ENCODE measurements at regions not wholly inside any gene's neighbourhood (a gene's known extent, or its start where the extent isn't known, plus 50 kb on each side); places are given as distances from the start of the nearest gene placed in this dataset.

GRCh38 chr10:111161109-111161874 lies 84.5 kb downstream of the ADRA2A start:
- peak overlapping the region in 1 of 6 donors; percentile 2 for H3K27ac Mint-ChIP-seq
- H3K4me1 Mint-ChIP-seq = no peaks in the 10 kb centered on the region
- peaks cover 29 to 49% (median 34%) of the 10 kb centered on the region in 3 donors for H3K27me3 Mint-ChIP-seq
- ATAC-seq (ENCODE audit: low read depth in 2 of 2) = no peak
- H3K9me3 Mint-ChIP-seq = peaks cover 0 to 9% (median 2%) of the 10 kb centered on the region in 7 donors
- no peak overlapping the region for H3K4me3 Mint-ChIP-seq
- H3K36me3 Mint-ChIP-seq = no peaks in the 10 kb centered on the region
- no peak for DNase-seq

GRCh38 chr10:111171183-111171582 lies 94.4 kb downstream of the ADRA2A start:
- Mint-ChIP-seq H3K36me3 (no peaks in the 10 kb centered on the region), H3K27ac (no peak overlapping the region), H3K27me3 (peaks cover 15 to 59% (median 43%) of the 10 kb centered on the region in 3 donors), H3K4me3 (no peak overlapping the region), H3K4me1 (no peaks in the 10 kb centered on the region), H3K9me3 (peaks cover 3 to 30% (median 6%) of the 10 kb centered on the region in 7 donors)
- DNase-seq (no peak), ATAC-seq (ENCODE audit: low read depth in 2 of 2) (no peak)

DNA sequence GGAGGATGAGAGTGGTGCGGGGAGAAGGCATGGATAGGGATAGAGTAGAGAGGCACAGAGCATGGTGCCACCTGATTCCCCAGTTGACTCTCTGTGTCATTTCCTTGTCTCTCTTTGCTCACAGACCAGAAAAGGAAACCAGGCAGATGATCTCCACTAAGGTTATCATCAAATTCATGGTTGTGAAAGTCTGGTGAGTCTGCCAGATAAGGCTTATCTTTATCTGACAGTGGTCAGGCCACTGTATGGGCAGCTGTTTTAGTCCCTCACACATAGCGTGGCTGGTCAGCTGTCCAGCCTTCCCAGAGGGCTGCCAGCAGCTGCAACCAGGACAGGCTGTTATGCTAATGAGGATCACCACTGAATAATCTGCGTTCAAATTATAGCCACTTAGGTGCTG lies 99.0 kb downstream of the ADRA2A start:
- peaks cover 37 to 70% (median 61%) of the 10 kb centered on the region in 3 donors for H3K27me3 Mint-ChIP-seq
- no peaks in the 10 kb centered on the region for H3K36me3 Mint-ChIP-seq
- ATAC-seq (ENCODE audit: low read depth in 2 of 2) = no peak
- H3K4me3 Mint-ChIP-seq = no peak overlapping the region
- peaks cover 2 to 22% (median 5%) of the 10 kb centered on the region in 7 donors for H3K9me3 Mint-ChIP-seq
- peaks cover 0 to 2% (median 0%) of the 10 kb centered on the region in 3 donors for H3K4me1 Mint-ChIP-seq
- no peak overlapping the region for H3K27ac Mint-ChIP-seq
- no peak for DNase-seq

DNA sequence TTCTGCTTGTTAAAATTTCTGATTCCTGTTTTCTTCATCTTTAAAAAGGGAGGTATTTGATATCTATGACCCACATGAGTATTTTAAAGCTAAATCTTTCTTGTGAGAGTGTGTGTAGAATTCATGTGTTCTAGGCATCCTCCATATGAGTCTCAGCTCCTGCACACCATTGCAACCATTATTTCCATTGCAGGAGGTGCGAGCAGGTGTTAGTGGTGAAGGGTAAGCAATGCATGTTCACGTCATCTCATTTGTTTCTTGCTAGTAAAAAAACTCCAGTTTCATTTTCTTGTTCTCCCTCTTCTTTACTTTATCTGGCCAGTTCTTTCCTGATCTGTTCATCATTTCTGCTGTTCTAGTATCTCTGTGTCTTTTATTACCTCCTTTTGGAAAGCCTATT lies 100.5 kb downstream of the ADRA2A start:
- H3K9me3 Mint-ChIP-seq = peaks cover 2 to 22% (median 5%) of the 10 kb centered on the region in 7 donors
- peak overlapping the region in 1 of 6 donors; percentile 32 for H3K27ac Mint-ChIP-seq

DNA sequence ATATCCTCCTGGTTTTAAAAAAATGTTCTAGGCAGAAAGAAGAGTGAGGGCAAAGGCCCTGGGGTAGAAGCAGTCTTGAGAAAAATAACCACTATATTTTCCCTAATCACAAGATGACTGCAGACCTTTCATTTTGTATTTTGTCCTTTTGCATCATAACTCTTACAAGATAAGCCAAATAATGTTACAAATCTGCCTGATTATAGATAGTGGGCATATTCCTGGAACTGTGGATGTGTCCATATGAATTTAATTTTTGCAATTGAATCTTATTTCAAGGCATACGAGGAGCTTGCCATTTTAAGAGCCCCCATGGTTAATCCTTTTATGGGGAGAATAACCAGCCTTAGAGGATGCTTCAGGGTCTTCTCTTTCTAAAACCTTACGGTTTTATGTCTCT lies 102.7 kb downstream of the ADRA2A start:
- ATAC-seq (ENCODE audit: low read depth in 2 of 2) (no peak), DNase-seq (no peak)
- Mint-ChIP-seq H3K27ac (no peak overlapping the region), H3K4me3 (no peak overlapping the region), H3K36me3 (no peaks in the 10 kb centered on the region), H3K9me3 (peaks cover 2 to 11% (median 4%) of the 10 kb centered on the region in 7 donors), H3K27me3 (peaks cover 42 to 51% (median 50%) of the 10 kb centered on the region in 3 donors), H3K4me1 (peaks cover 0 to 2% (median 0%) of the 10 kb centered on the region in 3 donors)

More for the DNA sequence above, 100.5 kb downstream of the ADRA2A start:
- no peaks in the 10 kb centered on the region for H3K36me3 Mint-ChIP-seq
- DNase-seq (no peak), ATAC-seq (ENCODE audit: low read depth in 2 of 2) (no peak)
- no peak overlapping the region for H3K4me3 Mint-ChIP-seq
- peaks cover 0 to 2% (median 0%) of the 10 kb centered on the region in 3 donors for H3K4me1 Mint-ChIP-seq
- peaks cover 46 to 54% (median 48%) of the 10 kb centered on the region in 3 donors for H3K27me3 Mint-ChIP-seq

DNA sequence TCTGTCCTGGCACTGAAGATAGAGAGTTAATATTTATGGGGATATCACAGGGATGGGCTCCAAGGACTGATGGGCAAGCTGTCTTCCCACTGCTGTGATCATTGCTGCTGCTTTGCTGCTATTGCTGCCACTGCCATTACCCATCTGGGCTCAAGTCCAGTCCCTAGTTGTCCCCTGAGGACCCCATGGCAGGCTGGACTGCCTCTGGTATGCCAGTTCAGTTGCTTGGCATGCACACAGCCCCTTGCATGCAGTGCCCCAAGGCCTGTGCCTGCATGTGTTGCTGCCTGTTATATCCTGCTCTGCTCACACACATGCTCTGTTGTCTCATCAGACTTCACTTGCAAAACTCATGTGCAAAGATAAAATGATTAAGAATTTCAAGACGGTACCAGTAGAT lies 109.5 kb downstream of the ADRA2A start:
- Mint-ChIP-seq H3K27me3 (peaks cover 26 to 32% (median 30%) of the 10 kb centered on the region in 3 donors), H3K4me1 (no peaks in the 10 kb centered on the region), H3K9me3 (no peaks in the 10 kb centered on the region), H3K36me3 (no peaks in the 10 kb centered on the region), H3K4me3 (no peak overlapping the region), H3K27ac (no peak overlapping the region)
- DNase-seq (no peak), ATAC-seq (ENCODE audit: low read depth in 2 of 2) (no peak)

- DNase-seq (no peak), ATAC-seq (ENCODE audit: low read depth in 2 of 2) (no peak)
- H3K9me3 Mint-ChIP-seq = no peaks in the 10 kb centered on the region
- H3K27ac Mint-ChIP-seq = no peak overlapping the region
- no peak overlapping the region for H3K4me3 Mint-ChIP-seq
- no peaks in the 10 kb centered on the region for H3K36me3 Mint-ChIP-seq
- H3K4me1 Mint-ChIP-seq = no peaks in the 10 kb centered on the region
- peaks cover 26 to 30% (median 27%) of the 10 kb centered on the region in 3 donors for H3K27me3 Mint-ChIP-seq
Measured at GRCh38 chr10:111187096-111187495, 110.3 kb downstream of the ADRA2A start.

DNA sequence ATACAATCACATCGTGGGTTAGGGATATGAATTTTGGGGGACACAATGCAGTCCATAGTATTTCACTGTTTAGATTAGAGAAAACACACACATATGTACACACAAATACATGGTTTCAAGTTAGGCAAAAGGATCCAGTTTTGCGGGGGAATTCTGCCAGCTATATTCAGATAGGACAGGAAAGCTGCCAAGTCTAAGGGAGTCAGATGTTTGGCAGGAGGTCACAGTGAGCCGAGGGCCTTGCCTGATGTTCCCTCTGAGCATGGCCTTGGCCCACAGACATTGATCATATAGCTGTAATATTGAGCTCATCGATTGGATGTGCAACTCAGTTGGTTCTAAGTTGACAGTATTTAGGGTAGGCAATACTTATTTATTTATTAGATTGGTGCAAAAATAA lies 122.8 kb downstream of the ADRA2A start:
- H3K27ac Mint-ChIP-seq = no peak overlapping the region
- H3K4me3 Mint-ChIP-seq = no peak overlapping the region
- DNase-seq = no peak
- no peak for ATAC-seq (ENCODE audit: low read depth in 2 of 2)
- H3K27me3 Mint-ChIP-seq = peaks cover 6 to 43% (median 43%) of the 10 kb centered on the region in 3 donors
- H3K36me3 Mint-ChIP-seq = no peaks in the 10 kb centered on the region
- H3K9me3 Mint-ChIP-seq = peaks cover 0 to 11% (median 0%) of the 10 kb centered on the region in 7 donors
- H3K4me1 Mint-ChIP-seq = no peaks in the 10 kb centered on the region

GRCh38 chr10:111200505-111201186 lies 123.8 kb downstream of the ADRA2A start:
- H3K9me3 Mint-ChIP-seq = peaks cover 0 to 3% (median 0%) of the 10 kb centered on the region in 7 donors
- no peak overlapping the region for H3K27ac Mint-ChIP-seq
- DNase-seq (no peak), ATAC-seq (ENCODE audit: low read depth in 2 of 2) (no peak)
- H3K4me1 Mint-ChIP-seq = no peaks in the 10 kb centered on the region
- H3K27me3 Mint-ChIP-seq = peaks cover 6 to 45% (median 42%) of the 10 kb centered on the region in 3 donors
- H3K36me3 Mint-ChIP-seq = no peaks in the 10 kb centered on the region
- H3K4me3 Mint-ChIP-seq = no peak overlapping the region

GRCh38 chr10:111203615-111204014 lies 126.8 kb downstream of the ADRA2A start:
- DNase-seq = no peak
- no peak overlapping the region for H3K4me3 Mint-ChIP-seq

DNA sequence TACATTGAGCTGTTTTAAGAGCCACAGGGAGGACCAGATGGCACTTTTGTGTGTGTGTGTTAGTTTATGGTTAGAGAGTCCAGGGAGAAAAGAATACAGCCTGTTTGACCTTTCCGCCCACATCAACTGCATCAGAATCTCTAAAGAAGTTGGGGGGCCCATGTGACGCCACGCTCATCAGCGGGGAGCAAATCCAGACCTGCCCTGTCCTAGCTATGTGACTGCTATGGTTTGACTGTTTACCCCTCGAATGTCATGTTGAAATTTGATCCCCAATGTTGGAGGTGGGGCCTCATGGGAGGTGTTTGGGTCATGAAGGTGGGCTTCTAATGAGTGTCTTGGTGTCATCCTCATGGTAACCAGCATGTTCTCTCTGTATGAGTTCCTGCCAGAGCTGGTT lies 128.0 kb downstream of the ADRA2A start:
- peaks cover 12 to 47% (median 47%) of the 10 kb centered on the region in 3 donors for H3K27me3 Mint-ChIP-seq
- H3K36me3 Mint-ChIP-seq = no peaks in the 10 kb centered on the region

More at GRCh38 chr10:111203615-111204014, 126.8 kb downstream of the ADRA2A start:
- Mint-ChIP-seq H3K9me3 (no peaks in the 10 kb centered on the region), H3K36me3 (no peaks in the 10 kb centered on the region), H3K27me3 (peaks cover 9 to 54% (median 50%) of the 10 kb centered on the region in 3 donors), H3K27ac (no peak overlapping the region), H3K4me1 (no peaks in the 10 kb centered on the region)
- no peak for ATAC-seq (ENCODE audit: low read depth in 2 of 2)

DNA sequence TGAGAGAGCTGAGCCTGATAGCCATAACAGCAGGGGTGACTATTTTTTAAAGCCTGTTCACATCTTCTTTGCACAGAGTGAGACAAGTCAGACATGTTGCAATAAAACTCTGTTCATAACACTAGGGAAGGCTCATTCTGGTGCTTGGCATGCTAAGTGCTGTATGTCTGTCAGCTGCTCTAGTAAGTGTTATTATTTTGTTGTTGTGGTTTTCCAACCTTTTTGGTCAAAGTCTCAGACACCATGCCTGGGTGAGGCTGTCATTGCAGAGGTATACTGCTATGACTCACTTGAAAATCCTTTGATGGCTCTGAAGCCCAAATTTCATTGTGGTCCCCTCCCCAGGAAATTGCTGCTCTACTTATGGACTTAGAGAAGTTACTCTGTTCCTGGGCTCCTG lies 129.7 kb downstream of the ADRA2A start:
- DNase-seq (no peak), ATAC-seq (ENCODE audit: low read depth in 2 of 2) (no peak)
- Mint-ChIP-seq H3K27me3 (peaks cover 9 to 48% (median 37%) of the 10 kb centered on the region in 3 donors), H3K36me3 (no peaks in the 10 kb centered on the region), H3K27ac (no peak overlapping the region), H3K4me3 (no peak overlapping the region), H3K4me1 (no peaks in the 10 kb centered on the region), H3K9me3 (no peaks in the 10 kb centered on the region)

More for the DNA sequence above, 128.0 kb downstream of the ADRA2A start:
- no peak overlapping the region for H3K4me3 Mint-ChIP-seq
- H3K27ac Mint-ChIP-seq = no peak overlapping the region
- H3K4me1 Mint-ChIP-seq = no peaks in the 10 kb centered on the region
- no peaks in the 10 kb centered on the region for H3K9me3 Mint-ChIP-seq
- no peak for DNase-seq
- no peak for ATAC-seq (ENCODE audit: low read depth in 2 of 2)

DNA sequence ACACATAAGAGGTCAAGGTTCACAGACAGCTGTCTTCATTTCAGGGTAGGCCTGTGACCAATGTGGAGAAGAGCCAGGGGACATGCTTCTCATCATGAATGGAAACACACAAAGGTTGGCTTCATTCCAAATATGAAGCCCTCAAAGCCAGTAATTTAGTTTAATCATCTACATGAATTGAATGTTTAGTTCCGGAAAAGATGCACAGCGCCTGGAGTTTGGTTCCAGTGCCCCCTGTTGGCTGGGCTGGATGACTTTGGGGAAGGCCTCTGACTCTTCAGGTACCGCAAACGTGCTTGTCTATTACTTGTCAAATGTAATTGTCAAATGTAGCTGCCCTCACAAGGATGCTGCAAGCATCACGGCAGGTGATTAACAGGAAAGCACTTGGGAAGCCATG lies 130.7 kb downstream of the ADRA2A start:
- Mint-ChIP-seq H3K9me3 (no peaks in the 10 kb centered on the region), H3K4me3 (no peak overlapping the region), H3K27ac (peak overlapping the region in 1 of 6 donors; percentile 51), H3K36me3 (no peaks in the 10 kb centered on the region), H3K27me3 (peaks cover 9 to 48% (median 36%) of the 10 kb centered on the region in 3 donors), H3K4me1 (no peaks in the 10 kb centered on the region)
- ATAC-seq (ENCODE audit: low read depth in 2 of 2) (no peak), DNase-seq (no peak)

DNA sequence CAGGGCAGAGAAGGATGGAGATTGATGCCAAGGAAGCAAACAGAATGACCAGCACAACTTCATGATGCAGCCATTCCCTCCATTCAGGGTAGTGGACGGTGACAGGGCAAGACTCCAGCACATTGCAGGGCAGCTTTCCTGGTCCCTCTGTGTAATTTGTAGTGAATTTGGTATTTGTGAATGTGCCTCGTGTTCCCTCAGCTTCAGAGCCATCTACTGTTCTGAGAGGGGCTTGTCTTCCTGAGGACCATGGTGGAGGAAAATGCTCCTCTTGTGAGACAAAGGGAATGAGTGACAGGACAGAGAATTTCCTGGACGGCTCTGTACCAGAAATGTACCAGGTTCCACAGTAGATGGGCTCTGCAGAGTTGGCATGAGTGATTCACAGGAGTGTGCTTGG lies 132.1 kb downstream of the ADRA2A start:
- DNase-seq (no peak), ATAC-seq (ENCODE audit: low read depth in 2 of 2) (no peak)
- H3K4me1 Mint-ChIP-seq = no peaks in the 10 kb centered on the region
- peaks cover 9 to 35% (median 28%) of the 10 kb centered on the region in 3 donors for H3K27me3 Mint-ChIP-seq
- H3K27ac Mint-ChIP-seq = no peak overlapping the region
- no peaks in the 10 kb centered on the region for H3K36me3 Mint-ChIP-seq
- no peak overlapping the region for H3K4me3 Mint-ChIP-seq
- no peaks in the 10 kb centered on the region for H3K9me3 Mint-ChIP-seq
